Effector memory CD8-positive, alpha-beta T cell (primary cell): ENCODE measurements at regions not wholly inside any gene's neighbourhood (a gene's known extent, or its start where the extent isn't known, plus 50 kb on each side); places are given as distances from the start of the nearest gene placed in this dataset.

ENCODE experiments used
- ATAC-seq: fragments of 150-1000 bp; cut with Tn5 transposase; replicated peaks from 2 replicates; pipeline ENCODE4 v1.10.0; 2021; ENCODE audit warnings: mild to moderate bottlenecking, moderate library complexity
- DNase-seq, 3 experiments: peaks; one replicate each; pipeline ENCODE4 v3.0.0; 2021
- H3K27ac Mint-ChIP-seq, 2 donors: one replicate each; pipeline ENCODE4 v1.8.0; 2022; ENCODE audit warnings: mild to moderate bottlenecking in 2 of 2, mixed read lengths in 2 of 2, moderate library complexity in 2 of 2
- H3K27me3 Mint-ChIP-seq, 2 donors: one replicate each; pipeline ENCODE4 v1.8.0; 2022; ENCODE audit warnings: mixed read lengths in 2 of 2
- H3K36me3 Mint-ChIP-seq: one replicate; pipeline ENCODE4 v1.8.0; 2022; ENCODE audit warnings: mild to moderate bottlenecking, moderate library complexity, mixed read lengths; ENCODE audit not compliant: insufficient read depth
- H3K4me1 Mint-ChIP-seq, 2 donors: one replicate each; pipeline ENCODE4 v1.8.0; 2022; ENCODE audit warnings: low read depth in 2 of 2, mixed read lengths in 2 of 2
- H3K4me3 Mint-ChIP-seq, 2 donors: one replicate each; pipeline ENCODE4 v1.8.0; 2022; ENCODE audit warnings: mild to moderate bottlenecking in 2 of 2, mixed read lengths in 2 of 2, moderate library complexity in 2 of 2
- H3K9me3 Mint-ChIP-seq, 2 donors: one replicate each; pipeline ENCODE4 v1.8.0; 2022; ENCODE audit warnings: mixed read lengths in 2 of 2

GRCh38 chr18:78913830-78914231 is 65.8 kb upstream of the SALL3 start:
- Mint-ChIP-seq H3K4me1 (no peaks in the 10 kb centered on the region), H3K4me3 (no peak overlapping the region), H3K27me3 (peaks cover 8 to 16% of the 10 kb centered on the region in 2 donors), H3K9me3 (peaks cover 0 to 4% of the 10 kb centered on the region in 2 donors), H3K36me3 (no peaks in the 10 kb centered on the region), H3K27ac (no peak overlapping the region)
- ATAC-seq = no peak
- DNase-seq = no peak

DNA sequence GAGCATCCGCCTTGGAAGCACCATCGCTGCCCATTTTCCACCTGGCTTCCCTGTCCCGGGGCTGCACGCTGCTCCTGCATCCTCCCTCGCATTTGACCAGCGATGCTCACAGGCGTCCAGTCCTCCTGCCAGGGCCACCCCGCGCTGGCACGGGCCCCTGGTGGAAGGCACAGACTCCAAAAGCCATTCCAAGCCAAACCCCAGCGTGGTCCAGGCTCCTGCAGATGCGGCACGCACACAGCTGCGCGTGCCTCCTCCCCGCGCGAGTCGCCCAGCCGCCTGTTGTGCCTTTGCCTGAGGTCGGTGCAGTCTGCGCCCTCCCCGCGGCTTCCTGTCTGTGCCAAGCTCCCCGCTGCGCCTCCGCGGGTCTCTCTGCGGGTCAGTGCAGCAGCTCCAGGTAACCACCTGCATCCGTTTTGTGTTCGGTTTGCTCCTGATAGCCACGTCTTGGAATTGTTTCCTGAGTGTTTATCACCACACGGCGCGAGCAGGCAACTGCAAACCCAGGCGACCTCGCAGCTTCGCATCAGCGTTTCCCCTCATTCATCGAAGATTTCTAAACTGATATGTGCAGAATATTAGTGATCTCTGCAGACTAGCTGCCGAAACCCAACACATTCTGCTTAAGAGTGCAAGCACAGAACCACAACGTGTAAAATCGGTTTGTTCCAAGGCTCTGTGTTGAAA is 65.2 kb upstream of the SALL3 start:
- Mint-ChIP-seq H3K36me3 (no peaks in the 10 kb centered on the region), H3K27me3 (peaks cover 8 to 16% of the 10 kb centered on the region in 2 donors), H3K4me1 (no peaks in the 10 kb centered on the region), H3K27ac (no peak overlapping the region), H3K9me3 (peaks cover 0 to 4% of the 10 kb centered on the region in 2 donors), H3K4me3 (no peak overlapping the region)
- ATAC-seq (no peak), DNase-seq (no peak)

GRCh38 chr18:78915446-78916008 is 64.1 kb upstream of the SALL3 start:
- no peak overlapping the region for H3K27ac Mint-ChIP-seq
- no peak overlapping the region for H3K4me3 Mint-ChIP-seq
- DNase-seq = no peak
- H3K4me1 Mint-ChIP-seq = no peaks in the 10 kb centered on the region
- no peak for ATAC-seq
- peaks cover 8 to 16% of the 10 kb centered on the region in 2 donors for H3K27me3 Mint-ChIP-seq
- no peaks in the 10 kb centered on the region for H3K36me3 Mint-ChIP-seq
- H3K9me3 Mint-ChIP-seq = peaks cover 0 to 4% of the 10 kb centered on the region in 2 donors

- ATAC-seq = no peak
Measured at GRCh38 chr18:78918707-78919106, 60.9 kb upstream of the SALL3 start.

GRCh38 chr18:78919956-78920355 is 59.7 kb upstream of the SALL3 start:
- Mint-ChIP-seq H3K36me3 (no peaks in the 10 kb centered on the region), H3K9me3 (peaks cover 0 to 4% of the 10 kb centered on the region in 2 donors), H3K4me3 (no peak overlapping the region), H3K27ac (no peak overlapping the region), H3K27me3 (peaks cover 8 to 10% of the 10 kb centered on the region in 2 donors), H3K4me1 (no peaks in the 10 kb centered on the region)
- ATAC-seq (no peak), DNase-seq (no peak)

More at GRCh38 chr18:78918707-78919106, 60.9 kb upstream of the SALL3 start:
- no peaks in the 10 kb centered on the region for H3K4me1 Mint-ChIP-seq
- no peak overlapping the region for H3K4me3 Mint-ChIP-seq
- H3K36me3 Mint-ChIP-seq = no peaks in the 10 kb centered on the region
- DNase-seq = no peak
- H3K27ac Mint-ChIP-seq = no peak overlapping the region
- H3K27me3 Mint-ChIP-seq = peaks cover 8 to 10% of the 10 kb centered on the region in 2 donors
- H3K9me3 Mint-ChIP-seq = peaks cover 0 to 4% of the 10 kb centered on the region in 2 donors

DNA sequence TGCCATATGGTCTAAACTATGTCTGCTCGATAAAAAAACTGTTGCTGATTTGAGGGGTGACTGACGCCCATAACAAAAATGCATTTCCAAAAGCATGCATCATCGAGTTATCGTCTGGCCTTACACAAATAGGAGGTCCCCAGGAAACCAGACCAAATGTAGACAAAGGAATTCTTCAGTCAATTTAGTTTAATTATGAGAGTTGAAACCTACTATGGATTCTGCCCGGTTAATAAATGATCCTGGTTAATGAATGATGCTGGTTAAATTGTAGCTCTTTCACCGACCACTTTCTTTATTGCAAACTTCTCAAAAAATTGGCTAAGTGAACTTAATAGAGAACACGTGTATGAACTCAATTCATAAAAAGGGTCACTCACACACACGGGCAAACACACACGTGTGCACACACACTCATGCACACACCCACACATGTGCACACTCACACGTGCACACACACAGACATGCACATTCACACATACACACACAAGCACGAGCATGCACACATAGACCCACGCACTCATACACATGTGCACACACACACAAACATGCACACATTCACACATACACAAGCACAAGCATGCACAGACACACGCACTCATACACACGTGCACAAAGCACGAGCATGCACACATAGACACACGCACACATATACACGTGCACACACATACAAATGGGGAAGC is 59.0 kb upstream of the SALL3 start:
- H3K4me1 Mint-ChIP-seq = no peaks in the 10 kb centered on the region
- peaks cover 0 to 3% of the 10 kb centered on the region in 2 donors for H3K9me3 Mint-ChIP-seq
- ATAC-seq (no peak), DNase-seq (no peak)
- no peak overlapping the region for H3K27ac Mint-ChIP-seq
- no peak overlapping the region for H3K4me3 Mint-ChIP-seq
- peaks cover 6% of the 10 kb centered on the region in 2 donors for H3K27me3 Mint-ChIP-seq
- no peaks in the 10 kb centered on the region for H3K36me3 Mint-ChIP-seq

- ATAC-seq (no peak), DNase-seq (no peak)
- Mint-ChIP-seq H3K27ac (no peak overlapping the region), H3K27me3 (no peaks in the 10 kb centered on the region), H3K4me1 (no peaks in the 10 kb centered on the region), H3K36me3 (no peaks in the 10 kb centered on the region), H3K4me3 (no peak overlapping the region), H3K9me3 (no peaks in the 10 kb centered on the region)
Measured at GRCh38 chr18:78922856-78923255, 56.8 kb upstream of the SALL3 start.

DNA sequence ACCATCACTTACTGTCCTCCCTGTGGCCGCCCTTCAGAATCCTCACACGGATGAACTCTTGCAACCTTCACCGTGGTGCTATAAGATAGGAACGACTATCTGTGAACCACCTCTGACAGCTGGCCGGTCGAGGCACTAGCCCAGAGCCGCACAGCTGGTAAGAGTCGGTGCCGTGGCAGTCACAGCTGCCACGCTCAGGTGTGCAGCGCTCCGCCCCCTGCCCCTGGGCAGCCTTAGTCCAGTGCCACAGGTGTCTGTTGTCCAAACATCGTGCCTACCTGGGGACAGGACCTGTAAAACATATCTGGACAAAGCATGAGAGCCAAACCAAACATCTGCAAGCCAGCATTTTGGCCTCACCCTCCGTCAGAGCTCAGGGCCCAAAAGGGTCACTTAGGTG is 55.3 kb upstream of the SALL3 start:
- H3K4me1 Mint-ChIP-seq = no peaks in the 10 kb centered on the region
- DNase-seq = no peak
- no peak overlapping the region for H3K27ac Mint-ChIP-seq
- no peaks in the 10 kb centered on the region for H3K36me3 Mint-ChIP-seq
- H3K4me3 Mint-ChIP-seq = no peak overlapping the region
- ATAC-seq = no peak
- peaks cover 0 to 5% of the 10 kb centered on the region in 2 donors for H3K27me3 Mint-ChIP-seq
- no peaks in the 10 kb centered on the region for H3K9me3 Mint-ChIP-seq

DNA sequence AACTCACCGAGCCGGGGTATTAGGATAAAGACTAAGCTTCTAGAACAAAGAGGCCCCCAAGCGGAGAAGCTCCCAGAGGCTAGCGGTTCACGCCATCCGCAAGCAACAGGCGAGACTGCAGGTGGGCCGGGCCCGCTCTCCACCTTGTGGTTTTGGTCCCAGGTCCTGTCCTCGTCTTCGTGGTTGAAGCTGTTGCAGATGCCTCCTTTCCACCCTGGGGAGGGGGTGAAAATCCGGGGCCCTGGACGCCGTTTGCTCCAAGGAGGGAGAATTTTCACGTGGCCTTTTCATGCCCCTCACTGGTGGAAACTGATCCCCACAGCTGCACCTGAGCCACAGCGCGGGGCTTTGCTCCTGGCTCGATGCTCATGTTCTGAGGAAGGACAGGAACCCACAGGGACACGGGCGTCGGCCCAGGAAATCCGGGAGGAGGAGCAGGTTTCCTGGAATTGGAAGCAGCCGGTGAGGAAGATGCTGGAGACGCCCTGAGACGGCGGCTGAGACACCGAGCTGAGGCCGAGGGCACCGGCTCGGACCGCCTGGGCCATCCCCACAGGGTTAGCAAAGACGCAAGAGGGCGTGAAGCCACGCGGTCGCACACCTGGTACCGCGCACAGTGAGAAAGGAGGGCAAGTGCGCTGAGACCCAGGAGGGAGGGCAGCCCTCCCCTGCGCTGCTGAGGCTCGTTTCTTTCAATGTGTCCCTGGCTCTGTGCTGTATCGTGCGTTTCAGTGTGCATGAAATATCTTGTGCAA is 54.7 kb upstream of the SALL3 start:
- Mint-ChIP-seq H3K27ac (no peak overlapping the region), H3K27me3 (peaks cover 0 to 6% of the 10 kb centered on the region in 2 donors), H3K9me3 (no peaks in the 10 kb centered on the region), H3K4me3 (no peak overlapping the region), H3K4me1 (no peaks in the 10 kb centered on the region), H3K36me3 (no peaks in the 10 kb centered on the region)
- no peak for ATAC-seq
- no peak for DNase-seq

DNA sequence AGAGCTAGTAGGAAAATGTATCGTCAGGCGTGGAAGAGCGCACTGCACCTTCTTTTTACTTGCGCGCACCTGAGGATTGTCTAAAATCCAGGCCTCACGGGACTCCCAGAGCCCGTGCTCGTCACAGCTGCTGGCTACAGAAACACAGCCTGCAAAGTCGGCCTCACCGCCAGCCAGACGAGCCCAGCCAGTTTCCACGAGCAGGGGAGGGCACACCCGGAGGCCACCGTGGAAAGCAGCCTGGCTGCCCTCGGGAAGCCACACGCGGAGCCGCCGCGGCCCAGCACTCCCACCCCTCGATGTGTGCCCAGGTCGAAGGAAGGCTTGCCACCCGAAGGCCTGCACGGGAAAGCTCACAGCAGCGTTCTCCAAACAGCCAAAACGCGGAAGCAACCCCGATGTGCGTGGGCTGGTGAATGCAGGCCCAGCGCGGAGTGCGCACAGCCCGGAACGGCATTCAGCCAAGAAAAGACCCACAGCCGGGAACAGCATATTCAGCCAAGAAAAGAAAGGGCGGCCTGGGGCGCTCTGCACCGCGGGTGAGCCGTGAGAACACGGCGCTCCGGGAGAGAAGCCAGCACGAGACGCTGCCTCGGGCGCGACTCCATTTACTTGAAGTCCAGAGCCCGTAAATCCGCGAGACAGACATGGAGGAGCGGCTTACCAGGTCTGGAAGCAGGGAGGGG is 53.9 kb upstream of the SALL3 start:
- no peak for DNase-seq
- H3K36me3 Mint-ChIP-seq = no peaks in the 10 kb centered on the region
- H3K9me3 Mint-ChIP-seq = no peaks in the 10 kb centered on the region
- H3K27me3 Mint-ChIP-seq = peaks cover 0 to 6% of the 10 kb centered on the region in 2 donors
- H3K4me1 Mint-ChIP-seq = no peaks in the 10 kb centered on the region
- H3K4me3 Mint-ChIP-seq = no peak overlapping the region
- no peak overlapping the region for H3K27ac Mint-ChIP-seq
- no peak for ATAC-seq

DNA sequence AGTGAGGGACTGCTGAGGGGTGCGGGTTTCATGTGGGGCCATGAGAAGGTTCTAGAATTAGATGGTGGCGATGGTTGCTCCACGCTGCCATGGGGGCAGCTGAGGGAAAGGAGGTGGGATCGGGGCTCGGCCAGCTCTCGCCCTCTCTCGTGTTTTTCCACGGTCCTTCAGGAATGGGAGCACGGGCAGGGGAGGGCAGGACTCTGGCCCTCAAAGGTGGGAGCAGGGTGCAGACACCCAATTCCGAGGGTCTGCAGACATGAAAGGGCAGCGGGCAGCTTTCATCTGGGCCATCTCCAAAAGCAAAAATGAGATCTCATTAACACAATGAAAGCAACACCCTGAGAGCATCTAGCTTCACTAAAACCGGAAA is 53.4 kb upstream of the SALL3 start:
- H3K27ac Mint-ChIP-seq = no peak overlapping the region
- no peaks in the 10 kb centered on the region for H3K36me3 Mint-ChIP-seq
- ATAC-seq = no peak
- H3K27me3 Mint-ChIP-seq = peaks cover 0 to 6% of the 10 kb centered on the region in 2 donors
- no peak overlapping the region for H3K4me3 Mint-ChIP-seq
- no peaks in the 10 kb centered on the region for H3K9me3 Mint-ChIP-seq
- no peaks in the 10 kb centered on the region for H3K4me1 Mint-ChIP-seq
- DNase-seq = no peak

DNA sequence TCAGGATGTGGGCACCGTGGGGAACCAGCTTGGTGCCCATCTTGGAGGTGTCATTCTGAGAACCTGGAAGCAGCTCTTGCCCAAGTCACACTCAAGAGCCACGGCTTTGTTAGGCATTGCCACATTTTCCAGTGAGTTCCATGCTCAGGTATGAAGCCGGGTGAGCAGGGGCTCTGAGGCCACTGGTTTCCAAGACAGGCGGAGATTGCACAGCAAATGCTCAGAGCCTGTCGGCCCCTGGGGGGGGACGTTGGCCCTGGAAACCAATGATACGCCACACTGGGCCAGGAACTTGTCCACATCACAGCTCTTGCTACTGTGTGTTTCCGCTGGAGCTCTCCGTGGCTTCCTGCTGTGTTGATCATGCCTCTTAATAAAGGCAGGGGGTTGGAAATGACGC is 52.5 kb upstream of the SALL3 start:
- Mint-ChIP-seq H3K4me1 (no peaks in the 10 kb centered on the region), H3K4me3 (no peak overlapping the region)

GRCh38 chr18:78927616-78928015 is 52.0 kb upstream of the SALL3 start:
- H3K27ac Mint-ChIP-seq = no peak overlapping the region
- no peak for DNase-seq

More for the DNA sequence above, 52.5 kb upstream of the SALL3 start:
- no peak for DNase-seq
- no peak for ATAC-seq
- H3K27me3 Mint-ChIP-seq = peaks cover 0 to 6% of the 10 kb centered on the region in 2 donors
- H3K9me3 Mint-ChIP-seq = no peaks in the 10 kb centered on the region
- no peak overlapping the region for H3K27ac Mint-ChIP-seq
- H3K36me3 Mint-ChIP-seq = no peaks in the 10 kb centered on the region

More at GRCh38 chr18:78927616-78928015, 52.0 kb upstream of the SALL3 start:
- no peaks in the 10 kb centered on the region for H3K36me3 Mint-ChIP-seq
- peaks cover 0 to 6% of the 10 kb centered on the region in 2 donors for H3K27me3 Mint-ChIP-seq
- no peak for ATAC-seq
- no peak overlapping the region for H3K4me3 Mint-ChIP-seq
- H3K9me3 Mint-ChIP-seq = no peaks in the 10 kb centered on the region
- H3K4me1 Mint-ChIP-seq = no peaks in the 10 kb centered on the region
